ENCODE measurements at regions not wholly inside any gene's neighbourhood (a gene's known extent, or its start where the extent isn't known, plus 50 kb on each side); places are given as distances from the start of the nearest gene placed in this dataset.

DNA sequence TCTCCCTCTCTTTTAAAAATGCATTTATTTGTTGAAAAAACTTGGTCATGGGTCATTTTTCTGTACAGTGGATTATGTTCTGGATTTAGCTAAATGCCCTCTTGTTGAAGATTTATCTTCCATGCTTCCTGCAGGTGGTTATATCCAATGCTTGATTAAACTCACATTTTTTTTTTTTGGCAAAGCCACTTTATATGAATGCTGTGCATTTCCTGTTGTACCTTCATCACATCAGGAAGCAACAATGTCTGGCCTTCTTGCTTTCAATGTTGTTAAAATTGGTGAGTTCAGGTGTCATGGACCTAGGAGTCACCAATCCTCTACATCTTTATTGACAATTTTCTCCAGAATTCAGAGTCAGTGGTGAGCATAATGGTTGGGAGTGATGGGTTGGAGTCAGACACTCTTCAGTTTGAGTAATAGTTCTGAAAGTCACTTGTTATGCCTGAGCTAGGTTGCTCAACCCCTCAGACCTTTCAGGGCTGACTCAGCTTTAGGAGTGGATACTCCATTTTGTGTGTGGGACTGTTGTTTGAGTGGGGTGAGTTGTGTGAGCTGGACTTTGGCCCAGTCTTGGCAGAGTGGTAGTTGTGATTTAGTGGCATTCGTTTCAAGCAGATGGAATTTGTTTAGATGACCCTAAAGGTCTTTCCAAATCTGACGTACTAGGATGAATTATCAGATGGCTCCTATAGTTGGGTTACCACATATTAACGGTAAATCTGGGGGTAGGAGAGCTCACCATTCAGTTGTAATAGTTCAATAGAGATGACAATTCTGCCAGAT lies 213.5 kb upstream of the ZNF32 start:
- Histone ChIP-seq H3K4me1 (peaks cover 46% of the 10 kb centered on the region), H3K36me3 (no peaks in the 10 kb centered on the region), H3K9me3 (no peaks in the 10 kb centered on the region), H3K4me3 (ENCODE audit: low read depth, low read length) (no peak overlapping the region), H3K27me3 (no peaks in the 10 kb centered on the region)
- peak; percentile 27 for DNase-seq
- TF ChIP-seq, protein P1, sequence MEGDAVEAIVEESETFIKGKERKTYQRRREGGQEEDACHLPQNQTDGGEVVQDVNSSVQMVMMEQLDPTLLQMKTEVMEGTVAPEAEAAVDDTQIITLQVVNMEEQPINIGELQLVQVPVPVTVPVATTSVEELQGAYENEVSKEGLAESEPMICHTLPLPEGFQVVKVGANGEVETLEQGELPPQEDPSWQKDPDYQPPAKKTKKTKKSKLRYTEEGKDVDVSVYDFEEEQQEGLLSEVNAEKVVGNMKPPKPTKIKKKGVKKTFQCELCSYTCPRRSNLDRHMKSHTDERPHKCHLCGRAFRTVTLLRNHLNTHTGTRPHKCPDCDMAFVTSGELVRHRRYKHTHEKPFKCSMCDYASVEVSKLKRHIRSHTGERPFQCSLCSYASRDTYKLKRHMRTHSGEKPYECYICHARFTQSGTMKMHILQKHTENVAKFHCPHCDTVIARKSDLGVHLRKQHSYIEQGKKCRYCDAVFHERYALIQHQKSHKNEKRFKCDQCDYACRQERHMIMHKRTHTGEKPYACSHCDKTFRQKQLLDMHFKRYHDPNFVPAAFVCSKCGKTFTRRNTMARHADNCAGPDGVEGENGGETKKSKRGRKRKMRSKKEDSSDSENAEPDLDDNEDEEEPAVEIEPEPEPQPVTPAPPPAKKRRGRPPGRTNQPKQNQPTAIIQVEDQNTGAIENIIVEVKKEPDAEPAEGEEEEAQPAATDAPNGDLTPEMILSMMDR (IDR thresholded peaks at IDR 0.05; ENCODE audit: low read depth, low read length), result no peak

DNA sequence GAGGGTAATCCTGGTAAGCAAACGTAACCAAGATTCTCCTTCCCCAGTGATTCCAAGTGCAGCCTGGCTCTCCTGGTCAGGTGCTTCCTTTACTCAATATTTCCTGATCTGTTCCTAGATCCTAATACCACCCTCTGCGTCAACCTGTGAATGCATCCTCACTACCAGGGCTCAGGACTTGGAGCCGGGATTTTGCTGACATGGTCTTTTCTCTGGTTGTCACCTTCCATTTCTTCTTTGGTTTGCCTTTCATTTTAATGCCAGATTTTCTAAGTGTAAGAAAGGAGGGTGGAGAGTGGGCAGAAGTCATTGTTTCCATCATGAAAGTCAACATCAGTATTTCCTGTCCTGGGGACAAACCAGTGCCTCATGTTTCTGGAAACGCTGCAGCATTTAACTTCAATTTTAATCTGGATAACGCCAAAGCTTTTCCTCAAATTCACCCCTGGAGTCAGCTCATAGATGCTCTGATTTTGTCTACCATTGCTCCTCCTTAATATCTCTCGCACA lies 210.4 kb upstream of the ZNF32 start:
- no peaks in the 10 kb centered on the region for H3K27me3 ChIP-seq
- no peaks in the 10 kb centered on the region for H3K36me3 ChIP-seq
- no peaks in the 10 kb centered on the region for H3K9me3 ChIP-seq
- TF ChIP-seq, protein P1 (IDR thresholded peaks at IDR 0.05; ENCODE audit: low read depth, low read length), result no peak
- no peak for DNase-seq
- H3K4me3 ChIP-seq (ENCODE audit: low read depth, low read length), result no peak overlapping the region
- H3K4me1 ChIP-seq, result peaks cover 44% of the 10 kb centered on the region

DNA sequence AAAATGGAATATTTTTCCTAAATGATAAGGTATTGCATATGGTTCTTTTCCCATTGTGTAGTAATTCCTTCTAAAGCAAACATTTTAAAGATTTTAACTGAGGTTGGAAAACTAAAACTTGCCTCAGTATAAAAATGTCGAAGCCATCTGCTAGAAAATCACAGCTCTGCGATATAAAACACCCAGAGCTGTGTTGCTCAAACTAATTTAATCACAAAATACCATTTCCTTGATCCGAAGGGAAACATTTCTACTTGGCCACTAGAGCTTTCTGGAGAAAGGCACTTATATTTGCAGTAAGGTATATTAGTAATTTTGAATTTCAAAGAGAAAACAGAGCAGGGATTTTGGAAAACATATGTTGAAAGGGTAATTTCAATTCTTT lies 209.2 kb upstream of the ZNF32 start:
- Histone ChIP-seq H3K4me1 (peaks cover 36% of the 10 kb centered on the region), H3K4me3 (ENCODE audit: low read depth, low read length) (no peak overlapping the region), H3K36me3 (no peaks in the 10 kb centered on the region), H3K27me3 (no peaks in the 10 kb centered on the region), H3K9me3 (no peaks in the 10 kb centered on the region)
- TF ChIP-seq, protein P1 (IDR thresholded peaks at IDR 0.05; ENCODE audit: low read depth, low read length), result no peak
- no peak for DNase-seq

DNA sequence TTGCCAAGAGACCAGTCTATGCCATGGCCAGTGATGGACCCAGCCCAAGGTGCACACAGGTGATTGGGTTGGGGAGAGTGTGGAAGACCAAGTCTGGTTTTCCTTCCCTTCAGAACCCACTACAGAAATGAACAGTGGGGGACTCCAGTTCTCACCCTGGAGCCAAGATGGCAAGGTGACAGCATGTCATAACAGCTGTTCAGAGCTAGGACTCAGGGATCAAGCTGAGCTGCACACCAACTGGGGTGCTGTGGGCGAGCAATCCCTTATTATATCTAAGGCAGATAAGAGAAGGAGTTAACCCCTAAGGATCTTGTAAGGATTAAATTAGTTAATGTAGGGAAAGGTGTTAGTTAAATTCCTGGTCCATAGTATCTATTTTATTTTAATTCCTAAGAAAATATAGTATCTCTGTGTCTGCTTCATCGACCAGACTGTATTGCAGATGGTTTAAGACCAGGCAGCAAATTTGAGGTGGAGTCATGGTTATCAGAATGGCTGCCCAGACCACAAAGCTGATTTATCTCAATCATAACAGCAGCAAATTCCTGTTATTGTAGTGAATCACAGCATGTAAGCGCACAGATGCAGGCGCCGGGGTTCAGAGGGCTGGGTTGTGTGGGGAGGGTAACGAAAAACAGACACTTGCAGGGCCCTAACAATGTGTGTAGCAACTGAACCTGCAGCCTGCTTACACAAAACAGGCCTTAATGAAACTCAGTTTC lies 208.7 kb upstream of the ZNF32 start:
- Histone ChIP-seq H3K4me3 (ENCODE audit: low read depth, low read length) (no peak overlapping the region), H3K36me3 (no peaks in the 10 kb centered on the region), H3K9me3 (no peaks in the 10 kb centered on the region), H3K4me1 (peaks cover 35% of the 10 kb centered on the region), H3K27me3 (no peaks in the 10 kb centered on the region)
- TF ChIP-seq, protein P1 (IDR thresholded peaks at IDR 0.05; ENCODE audit: low read depth, low read length), result no peak
- peak; percentile 86 for DNase-seq

DNA sequence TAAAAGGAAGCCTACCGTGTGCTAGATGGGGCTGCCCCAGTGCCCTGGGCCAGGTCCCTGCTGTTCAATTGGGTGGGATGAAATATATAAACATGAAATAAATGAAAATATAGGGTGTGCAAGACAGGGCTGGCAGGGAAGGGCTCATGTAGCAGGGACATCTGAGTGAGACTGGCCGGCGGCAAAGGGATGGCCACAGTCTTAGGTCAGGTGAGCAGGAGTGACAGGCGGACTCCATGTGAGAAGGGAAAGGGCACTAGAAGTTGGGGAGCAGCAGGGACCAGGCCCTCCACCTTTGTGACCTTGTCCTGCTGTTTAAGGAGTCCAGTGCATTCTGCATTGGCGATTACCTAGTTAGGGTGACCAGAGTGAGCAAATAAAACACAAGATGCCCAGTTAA lies 207.6 kb upstream of the ZNF32 start:
- Histone ChIP-seq H3K36me3 (no peaks in the 10 kb centered on the region), H3K4me1 (peaks cover 29% of the 10 kb centered on the region), H3K27me3 (no peaks in the 10 kb centered on the region), H3K9me3 (no peaks in the 10 kb centered on the region), H3K4me3 (ENCODE audit: low read depth, low read length) (no peak overlapping the region)
- no peak for DNase-seq
- TF ChIP-seq, protein P1 (IDR thresholded peaks at IDR 0.05; ENCODE audit: low read depth, low read length), result no peak
